PFSK-1 (cell line): ENCODE measurements at regions not wholly inside any gene's neighbourhood (a gene's known extent, or its start where the extent isn't known, plus 50 kb on each side); places are given as distances from the start of the nearest gene placed in this dataset.

ENCODE experiments used
- FOXP2 ChIP-seq: optimal IDR thresholded peaks from 2 replicates; pipeline ENCODE3; 2011; ENCODE audit warnings: borderline replicate concordance, control low read depth, inconsistent platforms; ENCODE audit not compliant: insufficient read depth; ENCODE audit errors: extremely low read length, extremely low read depth
- POLR2AphosphoS5 ChIP-seq: IDR thresholded peaks from 2 replicates; pipeline ENCODE4 v1.6.1; 2012; ENCODE audit warnings: low read depth, mild to moderate bottlenecking, control low read depth, low read length, moderate library complexity
- REST ChIP-seq, 2 experiments: IDR thresholded peaks; 2 replicates each; pipeline versions ENCODE4 v1.6.1 to v1.8.0; 2011 to 2012; ENCODE audit warnings: low read depth in 2 of 2, low read length in 2 of 2, control low read depth in 1 of 2, inconsistent platforms in 1 of 2, mild to moderate bottlenecking in 1 of 2, moderate library complexity in 1 of 2; ENCODE audit not compliant: insufficient read depth in 1 of 2
- SIN3A ChIP-seq: IDR thresholded peaks from 2 replicates; pipeline ENCODE4 v1.6.1; 2012; ENCODE audit warnings: mild to moderate bottlenecking, low read length, moderate library complexity, borderline replicate concordance; ENCODE audit not compliant: insufficient read depth
- TAF1 ChIP-seq: IDR thresholded peaks from 2 replicates; pipeline ENCODE4 v1.6.1; 2012; ENCODE audit warnings: low read length, control low read depth, borderline replicate concordance; ENCODE audit not compliant: insufficient read depth

DNA sequence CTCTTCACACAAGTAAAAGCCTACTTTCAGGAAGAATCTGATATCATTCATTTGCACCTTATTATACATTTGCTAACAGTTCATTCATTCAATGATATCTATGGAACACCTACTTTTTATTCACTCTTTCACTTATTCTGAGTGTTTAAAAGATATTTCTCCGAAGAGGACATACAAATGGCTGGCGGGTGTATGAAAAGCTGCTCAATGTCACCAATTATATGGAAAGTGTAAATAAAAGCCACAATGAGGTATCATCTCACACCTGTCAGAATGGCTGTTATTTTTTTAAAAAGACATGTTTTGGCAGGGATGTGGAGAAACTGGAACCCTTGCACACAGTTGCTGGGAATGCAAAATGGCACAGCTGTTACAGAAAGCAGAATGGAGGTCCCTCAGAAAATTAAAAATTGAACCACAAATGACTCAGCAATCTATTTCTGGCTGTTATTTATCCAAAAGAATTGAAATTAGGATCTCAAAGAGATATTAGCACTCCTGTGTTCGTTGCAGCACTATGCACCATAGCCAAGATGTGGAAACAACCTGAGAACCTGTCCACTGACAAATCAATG, 127.6 kb upstream of the IRS2 start:
- TF ChIP-seq REST (IDR thresholded peaks at IDR 0.05; ENCODE audit: insufficient read depth in 1 of 2, low read depth in 2 of 2, low read length in 2 of 2), result no peak
- no peak for TF ChIP-seq POLR2AphosphoS5
- no peak for TF ChIP-seq TAF1
- TF ChIP-seq FOXP2, result no peak
- TF ChIP-seq SIN3A, result no peak

DNA sequence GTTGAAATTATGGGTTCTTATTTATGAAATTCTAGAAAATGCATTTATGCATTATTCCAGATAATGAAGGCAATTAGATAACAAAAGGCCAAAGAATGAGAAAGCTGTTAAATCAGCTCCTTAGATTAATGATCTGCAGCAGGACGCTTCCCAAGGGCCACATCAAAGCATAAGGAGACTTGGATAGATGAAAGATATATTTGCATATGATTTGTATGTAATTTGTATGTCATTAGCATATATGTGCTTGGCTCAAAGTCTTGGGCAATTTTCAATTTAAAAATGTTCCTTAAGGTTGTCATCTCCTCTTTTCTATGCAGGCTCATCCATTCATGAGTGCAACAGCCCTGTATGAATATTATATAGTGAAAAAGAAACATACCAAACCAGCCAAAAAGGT, 126.8 kb upstream of the IRS2 start:
- TF ChIP-seq REST (IDR thresholded peaks at IDR 0.05; ENCODE audit: insufficient read depth in 1 of 2, low read depth in 2 of 2, low read length in 2 of 2) (no peak), TAF1 (no peak), SIN3A (no peak), POLR2AphosphoS5 (no peak), FOXP2 (no peak)

DNA sequence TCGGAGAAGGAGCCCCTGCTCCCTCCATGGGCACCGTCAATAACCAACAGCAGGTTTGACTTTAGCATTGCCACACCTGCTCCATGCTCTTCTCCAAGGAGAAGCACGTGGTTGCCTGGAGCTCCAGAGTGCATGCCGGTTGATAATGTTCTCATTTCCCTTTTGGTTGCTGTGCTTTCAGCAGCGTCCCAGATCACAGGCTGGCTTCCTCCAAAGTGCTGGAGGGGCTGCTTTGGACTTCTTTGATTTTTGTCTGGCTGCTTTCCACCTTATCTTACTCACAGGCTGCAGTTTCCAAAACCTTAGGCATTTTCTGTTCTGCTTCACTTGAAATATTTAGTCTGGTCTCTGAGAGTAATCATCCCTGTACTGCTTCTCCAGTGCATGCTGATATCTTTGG, 123.8 kb upstream of the IRS2 start:
- TF ChIP-seq SIN3A, result no peak
- no peak for TF ChIP-seq POLR2AphosphoS5
- no peak for TF ChIP-seq REST (IDR thresholded peaks at IDR 0.05; ENCODE audit: insufficient read depth in 1 of 2, low read depth in 2 of 2, low read length in 2 of 2)
- no peak for TF ChIP-seq FOXP2
- TF ChIP-seq TAF1, result no peak

DNA sequence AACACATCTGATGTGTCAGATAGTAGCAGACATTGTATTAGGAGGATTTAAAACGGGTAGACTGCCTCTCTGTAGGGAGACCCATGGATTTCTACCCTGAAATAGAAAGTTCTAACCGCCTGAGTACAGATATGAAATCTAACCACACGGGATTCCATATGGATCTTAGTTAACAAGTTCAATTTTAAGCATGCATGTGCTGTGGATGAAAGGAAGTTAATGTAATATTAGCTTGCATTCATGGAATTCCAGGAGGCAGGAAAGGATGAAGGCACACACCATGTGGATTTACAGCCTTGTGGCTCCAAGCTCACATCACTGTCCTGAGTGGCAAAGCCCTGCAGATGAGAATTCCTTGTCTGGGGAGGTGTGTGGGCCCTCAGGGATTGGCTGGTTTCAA, 120.6 kb upstream of the IRS2 start:
- no peak for TF ChIP-seq POLR2AphosphoS5
- TF ChIP-seq SIN3A, result no peak
- TF ChIP-seq FOXP2, result no peak
- no peak for TF ChIP-seq TAF1
- TF ChIP-seq REST (IDR thresholded peaks at IDR 0.05; ENCODE audit: insufficient read depth in 1 of 2, low read depth in 2 of 2, low read length in 2 of 2), result no peak

DNA sequence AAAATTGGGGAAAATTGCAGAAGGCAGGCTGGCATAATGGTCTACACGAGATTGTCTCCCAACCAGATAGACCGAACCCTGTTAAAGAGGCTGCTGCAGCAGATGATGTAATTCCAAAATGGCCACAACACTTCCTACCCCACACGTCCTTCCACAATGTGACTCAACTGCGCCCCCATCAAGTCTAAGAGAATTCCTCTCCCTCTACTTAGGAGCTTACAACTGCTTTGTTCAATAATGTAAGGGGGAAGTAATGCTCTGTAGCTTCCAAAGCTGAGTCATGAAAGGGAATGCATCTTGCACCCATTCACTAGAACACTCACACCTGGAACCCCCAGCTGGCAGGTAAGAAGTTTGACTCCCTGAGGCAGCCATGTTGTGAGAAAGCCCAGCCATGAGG, 117.8 kb upstream of the IRS2 start:
- TF ChIP-seq REST (IDR thresholded peaks at IDR 0.05; ENCODE audit: insufficient read depth in 1 of 2, low read depth in 2 of 2, low read length in 2 of 2), result no peak
- TF ChIP-seq SIN3A, result no peak
- no peak for TF ChIP-seq FOXP2
- no peak for TF ChIP-seq TAF1
- no peak for TF ChIP-seq POLR2AphosphoS5
